Endothelial cell of umbilical vein (primary cell): ENCODE measurements at regions not wholly inside any gene's neighbourhood (a gene's known extent, or its start where the extent isn't known, plus 50 kb on each side); places are given as distances from the start of the nearest gene placed in this dataset.

Experiments used
- BruUV-seq: library from RNA; stranded (reverse); fragments of 400-500 nt; replicated peaks from 2 replicates; lab custom pipeline; 2021; lab: Mats Ljungman, UMichigan
- CTCF ChIA-PET: fragments of 300-600, 350-600 bp; sonication (Branson Sonifier 250); formaldehyde crosslinking; loops from one replicate; lab custom pipeline; 2021; ENCODE audit warnings: antibody characterized with exemption, inconsistent platforms; lab: Charles Lee
- POLR2A ChIA-PET: fragments of 300-600, 350-600 bp; sonication (Branson Sonifier 250); formaldehyde crosslinking; loops from one replicate; lab custom pipeline; 2021; ENCODE audit warnings: antibody characterized with exemption, inconsistent platforms; lab: Charles Lee
- DNase-seq: peaks from one replicate; pipeline ENCODE4 v3.0.0-alpha.2; 2011; ENCODE audit warnings: low read depth, low spot score
- FAIRE-seq: peaks from 2 replicates; lab custom pipeline; 2011; peaks lifted over from hg19 to GRCh38; lab: Jason Lieb, UNC
- H2AFZ ChIP-seq: 2 replicates; pipeline ENCODE4 v1.6.0; 2012; ENCODE audit warnings: low read depth, low read length, control low read depth, inconsistent platforms
- H3K27ac ChIP-seq: 2 replicates; pipeline ENCODE4 v1.5.1; 2011; ENCODE audit warnings: low read depth, mild to moderate bottlenecking, control low read depth, low read length, moderate library complexity; ENCODE audit not compliant: insufficient read depth
- H3K27me3 ChIP-seq, 2 experiments: 2 replicates each; pipeline versions ENCODE4 v1.6.0 to v1.6.1; 2011; ENCODE audit warnings: low read length in 2 of 2, mixed read lengths in 1 of 2; ENCODE audit not compliant: control insufficient read depth in 2 of 2, insufficient read depth in 2 of 2
- H3K36me3 ChIP-seq, 2 experiments: 2 replicates in 1 of 2; 3 replicates in 1 of 2; pipeline ENCODE4 v1.5.1; 2011; ENCODE audit warnings: low read length in 2 of 2, mild to moderate bottlenecking in 1 of 2, moderate library complexity in 1 of 2; ENCODE audit not compliant: control insufficient read depth in 2 of 2, insufficient read depth in 2 of 2; ENCODE audit errors: extremely low read depth in 1 of 2
- H3K4me1 ChIP-seq: 3 replicates; pipeline ENCODE4 v1.5.1; 2011; ENCODE audit warnings: mild to moderate bottlenecking, low read length; ENCODE audit not compliant: control insufficient read depth, insufficient read depth; ENCODE audit errors: extremely low read depth
- H3K4me2 ChIP-seq: 2 replicates; pipeline ENCODE4 v1.6.1; 2011; ENCODE audit warnings: low read length, control low read depth, mixed read lengths; ENCODE audit not compliant: insufficient read depth
- H3K4me3 ChIP-seq, 3 experiments: fragments of 200-600 bp in 1 of 3; sonication (generic), shearing (Covaris generic) in 1 of 3; replicated peaks in 1 of 3; 2 replicates each; pipeline ENCODE4 v1.5.1; 2011 to 2016; ENCODE audit warnings: control low read depth in 3 of 3, low read length in 3 of 3, mild to moderate bottlenecking in 2 of 3, inconsistent platforms in 1 of 3, low read depth in 1 of 3, moderate library complexity in 1 of 3; ENCODE audit not compliant: insufficient read depth in 1 of 3
- H3K79me2 ChIP-seq: 2 replicates; pipeline ENCODE4 v1.6.0; 2012; ENCODE audit warnings: low read length, inconsistent platforms; ENCODE audit not compliant: control insufficient read depth, insufficient read depth
- H3K9ac ChIP-seq: replicated peaks from 2 replicates; pipeline ENCODE3; 2011; ENCODE audit warnings: low read length, control low read depth; ENCODE audit not compliant: insufficient read depth; ENCODE audit errors: extremely low read depth
- H3K9me1 ChIP-seq: replicated peaks from 3 replicates; pipeline ENCODE4 v1.6.0; 2011; ENCODE audit warnings: mild to moderate bottlenecking, low read length; ENCODE audit not compliant: control insufficient read depth, insufficient read depth; ENCODE audit errors: extremely low read depth
- H3K9me3 ChIP-seq: replicated peaks from 2 replicates; pipeline ENCODE4 v1.5.1; 2012; ENCODE audit warnings: low read length, inconsistent platforms; ENCODE audit not compliant: control insufficient read depth, insufficient read depth
- H4K20me1 ChIP-seq: replicated peaks from 2 replicates; pipeline ENCODE3; 2011; ENCODE audit warnings: mild to moderate bottlenecking, low read length; ENCODE audit not compliant: control insufficient read depth, insufficient read depth; ENCODE audit errors: extremely low read depth
- EZH2 ChIP-seq: IDR thresholded peaks from 2 replicates; pipeline ENCODE4 v1.6.1; 2012; ENCODE audit warnings: borderline replicate concordance, low read depth, mild to moderate bottlenecking, moderate library complexity, low read length, inconsistent platforms; ENCODE audit not compliant: severe bottlenecking
- FOS ChIP-seq: IDR thresholded peaks from 2 replicates; pipeline ENCODE4 v1.6.1; 2011; ENCODE audit warnings: mild to moderate bottlenecking, low read length, moderate library complexity, borderline replicate concordance; ENCODE audit not compliant: insufficient read depth
- GATA2 ChIP-seq: IDR thresholded peaks from 2 replicates; pipeline ENCODE4 v1.7.0; 2011; ENCODE audit warnings: low read depth, mild to moderate bottlenecking, moderate library complexity, mixed read lengths, low read length; ENCODE audit not compliant: insufficient read length, insufficient read depth
- MYC ChIP-seq: IDR thresholded peaks from one replicate; pipeline ENCODE4 v1.6.1; 2011; ENCODE audit warnings: mild to moderate bottlenecking, low read depth, low read length
- POLR2A ChIP-seq: IDR thresholded peaks from 2 replicates; pipeline ENCODE4 v1.6.1; 2012; ENCODE audit warnings: low read depth, mild to moderate bottlenecking, control low read depth, low read length
- dilution Hi-C: fragments of 300-500 bp; cut with MboI; formaldehyde crosslinking; loops from one replicate; pipeline ENCODE4 v1.15.0; 2019; ENCODE audit warnings: low sequenced_read_pairs; ENCODE audit not compliant: extremely low pct_ligation_motif_present
- intact Hi-C: fragments of 100-400 bp; cut with micrococcal nuclease; formaldehyde crosslinking; loops from one replicate; pipeline ENCODE4 v1.10.0; 2022
- TF ChIP-seq, protein P1 (sequence below): IDR thresholded peaks from 2 replicates; pipeline ENCODE4 v1.6.1; 2011; ENCODE audit not compliant: insufficient read depth, insufficient read length
- TF ChIP-seq, protein P2 (sequence below), 2 donors: IDR thresholded peaks; 1 replicate in 1 of 2; 2 replicates in 1 of 2; pipeline ENCODE4 v1.5.1; 2011; ENCODE audit warnings: low read length in 2 of 2, mild to moderate bottlenecking in 2 of 2, moderate library complexity in 2 of 2, control low read depth in 1 of 2, inconsistent platforms in 1 of 2, low read depth in 1 of 2; ENCODE audit not compliant: insufficient read depth in 1 of 2; ENCODE audit errors: extremely low read depth in 1 of 2

DNA sequence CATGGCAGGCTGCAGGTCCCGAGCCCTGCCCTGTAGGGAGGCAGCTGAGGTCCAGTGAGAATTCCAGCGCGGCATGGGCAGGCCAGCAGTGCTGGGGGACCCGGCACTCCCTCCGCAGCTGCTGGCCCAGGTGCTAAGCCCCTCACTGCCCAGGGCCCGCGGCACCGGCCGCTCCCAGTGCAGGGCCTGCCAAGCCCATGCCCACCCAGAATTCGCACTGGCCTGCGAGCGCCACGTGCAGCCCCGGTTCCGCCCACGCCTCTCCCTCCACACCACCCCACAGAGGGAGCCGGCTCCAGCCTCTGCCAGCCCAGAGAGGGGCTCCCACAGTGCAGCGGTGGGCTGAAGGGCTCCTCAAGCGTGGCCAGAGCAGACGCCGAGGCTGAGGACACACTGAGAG is 158.5 kb upstream of the ACVR2A start:
- CTCF ChIA-PET = no interaction called here
- no peak overlapping the region for H3K27ac ChIP-seq
- no peaks in the 10 kb centered on the region for H3K36me3 ChIP-seq
- H3K27me3 ChIP-seq = no peaks in the 10 kb centered on the region
- no peak overlapping the region for H3K4me2 ChIP-seq
- no peak overlapping the region for H2AFZ ChIP-seq
- dilution Hi-C loops = no loop called here
- DNase-seq (no peak), FAIRE-seq (no peak)
- H3K79me2 ChIP-seq = no peaks in the 10 kb centered on the region
- no peaks in the 10 kb centered on the region for H3K9me3 ChIP-seq
- H3K9me1 ChIP-seq = no peaks in the 10 kb centered on the region
- no peak overlapping the region for H3K4me3 ChIP-seq
- H3K4me1 ChIP-seq = no peaks in the 10 kb centered on the region
- H3K9ac ChIP-seq = no peak overlapping the region
- intact Hi-C loops = no loop called here
- H4K20me1 ChIP-seq = no peaks in the 10 kb centered on the region
- no peak for TF ChIP-seq GATA2
- no peak for TF ChIP-seq MYC
- TF ChIP-seq, protein P1, sequence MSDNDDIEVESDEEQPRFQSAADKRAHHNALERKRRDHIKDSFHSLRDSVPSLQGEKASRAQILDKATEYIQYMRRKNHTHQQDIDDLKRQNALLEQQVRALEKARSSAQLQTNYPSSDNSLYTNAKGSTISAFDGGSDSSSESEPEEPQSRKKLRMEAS = no peak
- no peak for TF ChIP-seq POLR2A
- TF ChIP-seq EZH2 = no peak
- TF ChIP-seq, protein P2, sequence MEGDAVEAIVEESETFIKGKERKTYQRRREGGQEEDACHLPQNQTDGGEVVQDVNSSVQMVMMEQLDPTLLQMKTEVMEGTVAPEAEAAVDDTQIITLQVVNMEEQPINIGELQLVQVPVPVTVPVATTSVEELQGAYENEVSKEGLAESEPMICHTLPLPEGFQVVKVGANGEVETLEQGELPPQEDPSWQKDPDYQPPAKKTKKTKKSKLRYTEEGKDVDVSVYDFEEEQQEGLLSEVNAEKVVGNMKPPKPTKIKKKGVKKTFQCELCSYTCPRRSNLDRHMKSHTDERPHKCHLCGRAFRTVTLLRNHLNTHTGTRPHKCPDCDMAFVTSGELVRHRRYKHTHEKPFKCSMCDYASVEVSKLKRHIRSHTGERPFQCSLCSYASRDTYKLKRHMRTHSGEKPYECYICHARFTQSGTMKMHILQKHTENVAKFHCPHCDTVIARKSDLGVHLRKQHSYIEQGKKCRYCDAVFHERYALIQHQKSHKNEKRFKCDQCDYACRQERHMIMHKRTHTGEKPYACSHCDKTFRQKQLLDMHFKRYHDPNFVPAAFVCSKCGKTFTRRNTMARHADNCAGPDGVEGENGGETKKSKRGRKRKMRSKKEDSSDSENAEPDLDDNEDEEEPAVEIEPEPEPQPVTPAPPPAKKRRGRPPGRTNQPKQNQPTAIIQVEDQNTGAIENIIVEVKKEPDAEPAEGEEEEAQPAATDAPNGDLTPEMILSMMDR (IDR thresholded peaks at IDR 0.05; ENCODE audit: extremely low read depth in 1 of 2, insufficient read depth in 1 of 2, low read depth in 1 of 2, low read length in 2 of 2) = no peak
- TF ChIP-seq FOS = no peak
- BruUV-seq = no TSS peak
- POLR2A ChIA-PET = no interaction called here
